ENCODE measurements at regions not wholly inside any gene's neighbourhood (a gene's known extent, or its start where the extent isn't known, plus 50 kb on each side); places are given as distances from the start of the nearest gene placed in this dataset.
"Not testable (repeated sequence)": the region's sequence is repeated elsewhere in the genome, so short reads cannot be mapped to it uniquely, and the experiment has no call there.

DNA sequence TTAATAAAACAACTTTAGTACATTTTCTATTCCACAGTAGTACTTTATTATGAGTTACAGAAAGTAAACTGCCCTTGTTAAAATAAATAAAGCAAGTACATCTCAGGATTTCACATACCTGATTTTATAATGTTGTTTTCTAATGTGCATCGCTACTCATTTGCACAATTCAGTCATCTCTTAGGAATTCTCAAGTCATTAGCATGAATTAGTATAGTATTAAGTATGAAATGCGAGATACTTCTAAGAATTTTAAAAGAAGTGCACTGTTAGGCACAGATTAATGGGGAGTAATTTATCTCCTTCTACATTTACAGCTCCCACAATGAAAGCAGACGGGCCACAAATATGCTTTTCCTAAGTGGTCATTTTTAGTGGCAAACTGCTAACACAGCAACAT, 193.7 kb upstream of the FAM174A start:
- not testable (repeated sequence) for H3K79me2 ChIP-seq (ENCODE audit: low read length); H4K20me1 ChIP-seq (ENCODE audit: insufficient read depth, low read length); H3K4me1 ChIP-seq (ENCODE audit: low read length); H2AFZ ChIP-seq (ENCODE audit: low read length); H3K27ac ChIP-seq (ENCODE audit: low read length); H3K9me3 ChIP-seq (replicated peaks; ENCODE audit: insufficient read depth, low read length); H3K27me3 ChIP-seq (replicated peaks; ENCODE audit: insufficient read depth, low read length); H3K4me3 ChIP-seq (ENCODE audit: low read length); H3K9ac ChIP-seq (ENCODE audit: low read length); H3F3A ChIP-seq (ENCODE audit: insufficient read depth, low read length); DNase-seq; H3K36me3 ChIP-seq (replicated peaks; ENCODE audit: insufficient read depth, low read length); H3K4me2 ChIP-seq (ENCODE audit: low read depth, low read length); H3K9me2 ChIP-seq (replicated peaks; ENCODE audit: insufficient read depth, low read length)

DNA sequence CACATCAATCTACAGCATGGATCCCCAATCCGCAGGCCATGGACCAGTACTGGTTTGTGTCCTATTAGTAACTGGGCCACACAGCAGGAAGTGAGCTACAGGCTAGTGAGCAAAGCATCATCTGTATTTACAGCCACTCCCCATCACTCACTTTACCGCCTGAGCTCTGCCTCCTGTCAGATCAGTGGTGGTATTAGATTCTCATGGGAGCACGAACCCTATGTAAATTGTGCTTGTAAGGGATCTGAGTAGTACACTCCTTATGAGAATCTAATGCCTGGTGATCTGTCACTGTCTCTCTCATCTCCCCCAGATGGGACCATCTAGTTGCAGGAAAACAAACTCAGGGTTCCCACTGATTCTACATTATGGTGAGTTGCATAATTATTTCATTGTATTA, 212.7 kb upstream of the FAM174A start:
- no peak for TF ChIP-seq EZH2phosphoT487 (IDR thresholded peaks at IDR 0.05; ENCODE audit: low read length)
- TF ChIP-seq CTCF (IDR thresholded peaks at IDR 0.05; ENCODE audit: low read length) = no peak
- no peak for TF ChIP-seq EZH2 (optimal IDR thresholded peaks at IDR 0.05; ENCODE audit: low read depth, low read length)
- H3K9me2 ChIP-seq (replicated peaks; ENCODE audit: insufficient read depth, low read length) = no peaks in the 10 kb centered on the region
- DNase-seq = no peak
- H3K9ac ChIP-seq (ENCODE audit: low read length) = no peak overlapping the region
- no peak overlapping the region for H2AFZ ChIP-seq (ENCODE audit: low read length)
- H3K9me3 ChIP-seq (replicated peaks; ENCODE audit: insufficient read depth, low read length) = no peaks in the 10 kb centered on the region
- no peaks in the 10 kb centered on the region for H3K36me3 ChIP-seq (replicated peaks; ENCODE audit: insufficient read depth, low read length)
- no peaks in the 10 kb centered on the region for H3F3A ChIP-seq (ENCODE audit: insufficient read depth, low read length)
- no peak overlapping the region for H3K27ac ChIP-seq (ENCODE audit: low read length)
- H4K20me1 ChIP-seq (ENCODE audit: insufficient read depth, low read length) = no peaks in the 10 kb centered on the region
- H3K4me1 ChIP-seq (ENCODE audit: low read length) = no peaks in the 10 kb centered on the region
- no peak overlapping the region for H3K4me3 ChIP-seq (ENCODE audit: low read length)
- H3K79me2 ChIP-seq (ENCODE audit: low read length) = no peaks in the 10 kb centered on the region
- H3K4me2 ChIP-seq (ENCODE audit: low read depth, low read length) = no peak overlapping the region
- no peaks in the 10 kb centered on the region for H3K27me3 ChIP-seq (replicated peaks; ENCODE audit: insufficient read depth, low read length)

GRCh38 chr5:100319885-100320284, 215.3 kb upstream of the FAM174A start:
- no peaks in the 10 kb centered on the region for H3K9me2 ChIP-seq (replicated peaks; ENCODE audit: insufficient read depth, low read length)
- no peaks in the 10 kb centered on the region for H3K36me3 ChIP-seq (replicated peaks; ENCODE audit: insufficient read depth, low read length)
- no peak overlapping the region for H3K4me3 ChIP-seq (ENCODE audit: low read length)
- no peaks in the 10 kb centered on the region for H3K27me3 ChIP-seq (replicated peaks; ENCODE audit: insufficient read depth, low read length)
- no peaks in the 10 kb centered on the region for H3K4me1 ChIP-seq (ENCODE audit: low read length)
- TF ChIP-seq CTCF (IDR thresholded peaks at IDR 0.05; ENCODE audit: low read length) (no peak), EZH2phosphoT487 (IDR thresholded peaks at IDR 0.05; ENCODE audit: low read length) (no peak), EZH2 (optimal IDR thresholded peaks at IDR 0.05; ENCODE audit: low read depth, low read length) (no peak)
- no peak overlapping the region for H2AFZ ChIP-seq (ENCODE audit: low read length)
- no peaks in the 10 kb centered on the region for H3F3A ChIP-seq (ENCODE audit: insufficient read depth, low read length)
- no peak for DNase-seq
- H3K27ac ChIP-seq (ENCODE audit: low read length) = no peak overlapping the region
- no peaks in the 10 kb centered on the region for H3K79me2 ChIP-seq (ENCODE audit: low read length)
- H4K20me1 ChIP-seq (ENCODE audit: insufficient read depth, low read length) = no peaks in the 10 kb centered on the region
- no peak overlapping the region for H3K4me2 ChIP-seq (ENCODE audit: low read depth, low read length)
- no peak overlapping the region for H3K9ac ChIP-seq (ENCODE audit: low read length)
- H3K9me3 ChIP-seq (replicated peaks; ENCODE audit: insufficient read depth, low read length) = no peaks in the 10 kb centered on the region

GRCh38 chr5:100313657-100314056, 221.5 kb upstream of the FAM174A start:
- no peak overlapping the region for H3K4me2 ChIP-seq (ENCODE audit: low read depth, low read length)

More at GRCh38 chr5:100313657-100314056, 221.5 kb upstream of the FAM174A start:
- no peak for TF ChIP-seq CTCF (IDR thresholded peaks at IDR 0.05; ENCODE audit: low read length)
- TF ChIP-seq EZH2phosphoT487 (IDR thresholded peaks at IDR 0.05; ENCODE audit: low read length) = no peak
- TF ChIP-seq EZH2 (optimal IDR thresholded peaks at IDR 0.05; ENCODE audit: low read depth, low read length) = no peak
- H3K4me3 ChIP-seq (ENCODE audit: low read length) = no peak overlapping the region
- no peak overlapping the region for H2AFZ ChIP-seq (ENCODE audit: low read length)
- H3K36me3 ChIP-seq (replicated peaks; ENCODE audit: insufficient read depth, low read length) = no peaks in the 10 kb centered on the region
- H3K9me2 ChIP-seq (replicated peaks; ENCODE audit: insufficient read depth, low read length) = no peaks in the 10 kb centered on the region
- H3K4me1 ChIP-seq (ENCODE audit: low read length) = no peaks in the 10 kb centered on the region
- H3K9ac ChIP-seq (ENCODE audit: low read length) = no peak overlapping the region
- DNase-seq = no peak
- H3K27ac ChIP-seq (ENCODE audit: low read length) = no peak overlapping the region
- H4K20me1 ChIP-seq (ENCODE audit: insufficient read depth, low read length) = no peaks in the 10 kb centered on the region
- no peaks in the 10 kb centered on the region for H3K9me3 ChIP-seq (replicated peaks; ENCODE audit: insufficient read depth, low read length)
- no peaks in the 10 kb centered on the region for H3K79me2 ChIP-seq (ENCODE audit: low read length)
- H3K27me3 ChIP-seq (replicated peaks; ENCODE audit: insufficient read depth, low read length) = no peaks in the 10 kb centered on the region
- no peaks in the 10 kb centered on the region for H3F3A ChIP-seq (ENCODE audit: insufficient read depth, low read length)

Data from MM.1S (cell line).